ENCODE measurements at regions not wholly inside any gene's neighbourhood (a gene's known extent, or its start where the extent isn't known, plus 50 kb on each side); places are given as distances from the start of the nearest gene placed in this dataset.

GRCh38 chr6:90677440-90677839 is 90.6 kb upstream of the MAP3K7 start (continued):
- TF ChIP-seq EP300 (IDR thresholded peaks at IDR 0.05; ENCODE audit: borderline replicate concordance in 1 of 2, low read depth in 2 of 2, low read length in 2 of 2), result no peak

All from H1 (cell line).